ENCODE measurements at regions not wholly inside any gene's neighbourhood (a gene's known extent, or its start where the extent isn't known, plus 50 kb on each side); places are given as distances from the start of the nearest gene placed in this dataset.
"Not testable (repeated sequence)": the region's sequence is repeated elsewhere in the genome, so short reads cannot be mapped to it uniquely, and the experiment has no call there.

DNA sequence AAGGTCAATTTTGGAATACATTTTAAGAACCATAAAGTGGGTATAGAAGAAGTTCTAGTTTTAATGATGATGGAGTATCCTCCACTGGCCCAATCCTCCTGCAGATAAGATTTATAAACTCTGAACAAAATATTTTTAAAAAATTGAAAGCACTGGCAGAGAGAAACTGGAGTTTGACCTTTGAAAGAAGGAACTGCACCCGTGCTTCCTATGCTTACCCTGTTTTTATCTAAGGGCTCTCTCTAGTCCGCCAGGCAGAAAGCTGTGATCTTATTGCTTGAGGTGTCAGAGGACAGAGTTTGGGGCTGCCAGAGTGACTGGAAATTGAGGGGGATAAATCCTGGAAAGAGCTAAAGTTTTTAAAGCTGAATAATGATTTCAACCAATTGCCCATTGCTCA lies 282.6 kb downstream of the BCL2L11 start:
- TF ChIP-seq BRCA1 (IDR thresholded peaks at IDR 0.05; ENCODE audit: low read depth, low read length); RAD21 (IDR thresholded peaks at IDR 0.05 in 1 of 2, conservative IDR thresholded peaks at IDR 0.05 in 1 of 2; ENCODE audit: low read depth in 2 of 2, low read length in 2 of 2); JUN (IDR thresholded peaks at IDR 0.05; ENCODE audit: low read depth, low read length): not testable (repeated sequence)
- TF ChIP-seq, protein P1, sequence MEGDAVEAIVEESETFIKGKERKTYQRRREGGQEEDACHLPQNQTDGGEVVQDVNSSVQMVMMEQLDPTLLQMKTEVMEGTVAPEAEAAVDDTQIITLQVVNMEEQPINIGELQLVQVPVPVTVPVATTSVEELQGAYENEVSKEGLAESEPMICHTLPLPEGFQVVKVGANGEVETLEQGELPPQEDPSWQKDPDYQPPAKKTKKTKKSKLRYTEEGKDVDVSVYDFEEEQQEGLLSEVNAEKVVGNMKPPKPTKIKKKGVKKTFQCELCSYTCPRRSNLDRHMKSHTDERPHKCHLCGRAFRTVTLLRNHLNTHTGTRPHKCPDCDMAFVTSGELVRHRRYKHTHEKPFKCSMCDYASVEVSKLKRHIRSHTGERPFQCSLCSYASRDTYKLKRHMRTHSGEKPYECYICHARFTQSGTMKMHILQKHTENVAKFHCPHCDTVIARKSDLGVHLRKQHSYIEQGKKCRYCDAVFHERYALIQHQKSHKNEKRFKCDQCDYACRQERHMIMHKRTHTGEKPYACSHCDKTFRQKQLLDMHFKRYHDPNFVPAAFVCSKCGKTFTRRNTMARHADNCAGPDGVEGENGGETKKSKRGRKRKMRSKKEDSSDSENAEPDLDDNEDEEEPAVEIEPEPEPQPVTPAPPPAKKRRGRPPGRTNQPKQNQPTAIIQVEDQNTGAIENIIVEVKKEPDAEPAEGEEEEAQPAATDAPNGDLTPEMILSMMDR (IDR thresholded peaks at IDR 0.05; ENCODE audit: control extremely low read depth in 1 of 3, insufficient read depth in 1 of 3, low read depth in 1 of 3, low read length in 3 of 3), result not testable (repeated sequence)
- TF ChIP-seq, protein P2, sequence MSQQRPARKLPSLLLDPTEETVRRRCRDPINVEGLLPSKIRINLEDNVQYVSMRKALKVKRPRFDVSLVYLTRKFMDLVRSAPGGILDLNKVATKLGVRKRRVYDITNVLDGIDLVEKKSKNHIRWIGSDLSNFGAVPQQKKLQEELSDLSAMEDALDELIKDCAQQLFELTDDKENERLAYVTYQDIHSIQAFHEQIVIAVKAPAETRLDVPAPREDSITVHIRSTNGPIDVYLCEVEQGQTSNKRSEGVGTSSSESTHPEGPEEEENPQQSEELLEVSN (IDR thresholded peaks at IDR 0.05), result not testable (repeated sequence)

Measured in H1 (cell line).